Activated CD8-positive, alpha-beta memory T cell treated with anti-CD3 and anti-CD28 coated beads for 36 hours (primary cell): ENCODE measurements at regions not wholly inside any gene's neighbourhood (a gene's known extent, or its start where the extent isn't known, plus 50 kb on each side); places are given as distances from the start of the nearest gene placed in this dataset.
"Not testable (repeated sequence)": the region's sequence is repeated elsewhere in the genome, so short reads cannot be mapped to it uniquely, and the experiment has no call there.

Experiments
- CTCF ChIA-PET: fragments of 350-600 bp; sonication (Branson Sonifier 250); formaldehyde crosslinking; loops from one replicate; lab custom pipeline; 2021; ENCODE audit warnings: antibody characterized with exemption; lab: Charles Lee
- POLR2A ChIA-PET: fragments of 350-600 bp; sonication (Branson Sonifier 250); formaldehyde crosslinking; loops from one replicate; lab custom pipeline; 2021; ENCODE audit warnings: antibody characterized with exemption; lab: Charles Lee

DNA sequence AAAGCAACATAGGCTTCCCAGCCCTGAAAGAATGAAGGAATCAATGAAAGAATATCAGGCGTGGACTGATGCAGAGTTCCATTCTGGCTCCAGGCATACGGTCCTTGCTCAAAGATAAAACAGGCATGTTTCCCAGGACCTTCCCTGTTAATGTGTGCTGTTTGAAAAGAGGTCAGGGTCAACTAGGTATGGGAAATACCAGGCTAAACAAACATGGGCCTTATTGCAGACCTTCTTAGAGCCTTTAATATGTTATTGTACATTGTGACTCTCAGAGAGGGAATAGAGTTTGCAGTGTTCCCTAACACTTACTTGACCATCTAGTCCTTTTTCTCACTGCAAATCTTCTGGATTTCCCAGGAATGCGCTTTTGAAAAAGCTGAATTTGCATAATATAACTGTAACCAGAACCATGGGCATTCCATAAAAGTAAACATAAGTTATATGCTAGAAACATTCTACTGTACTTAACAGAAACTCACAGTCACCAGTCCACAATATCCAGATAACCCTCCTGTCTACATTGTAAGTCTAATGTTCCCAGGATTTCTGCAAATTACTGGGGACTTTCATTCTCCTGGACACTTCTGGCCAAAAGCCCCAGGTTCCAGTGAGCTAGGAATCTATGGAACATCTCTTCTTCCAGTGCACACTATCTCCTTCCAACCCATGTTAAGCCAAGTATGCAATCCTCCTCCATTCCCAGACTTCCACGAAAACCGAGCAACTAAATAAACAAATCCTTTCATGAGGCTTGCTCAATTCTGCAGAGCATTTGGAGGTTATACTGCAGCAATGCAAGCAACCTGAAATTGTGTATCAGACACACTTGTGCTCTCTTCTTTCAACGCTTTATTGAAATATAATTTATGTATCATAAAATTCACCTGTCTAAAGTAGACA, 486.6 kb downstream of the SETD4 start:
- POLR2A ChIA-PET: no interaction called here
- CTCF ChIA-PET: no interaction called here

DNA sequence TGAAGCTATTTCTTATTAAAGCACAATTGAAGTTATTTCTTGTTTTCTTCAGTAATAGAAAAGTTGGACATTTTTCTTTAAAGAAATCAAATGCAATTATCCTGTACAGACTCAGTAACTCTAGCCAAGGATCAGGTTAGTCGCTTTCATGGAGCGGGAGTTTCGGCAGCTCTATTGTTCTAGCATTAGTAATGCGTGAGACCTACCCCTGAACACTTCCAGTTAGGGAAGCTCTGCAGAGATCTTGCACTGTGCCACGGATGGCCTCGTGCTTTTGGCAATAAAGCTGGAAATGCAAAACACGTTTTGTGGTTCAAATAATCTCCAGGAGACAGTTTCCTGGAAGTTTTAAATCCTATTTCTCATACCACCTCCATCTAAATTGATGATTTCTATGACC, 488.4 kb downstream of the SETD4 start:
- ChIA-PET POLR2A (no interaction called here), CTCF (no interaction called here)

- ChIA-PET CTCF (no interaction called here), POLR2A (no interaction called here)
These were observed 491.7 kb downstream of the SETD4 start for GRCh38 chr21:35568643-35569042.

- CTCF ChIA-PET: interaction anchor here (0.6 kb wide), 1 partner anchor 132 kb away, joined by 3 read pairs; no protein-coding TSS in a partner anchor
These were observed 493.5 kb downstream of the SETD4 start for GRCh38 chr21:35566874-35567273.

GRCh38 chr21:35565204-35565611, 495.1 kb downstream of the SETD4 start:
- ChIA-PET POLR2A (interaction anchor here (0.5 kb wide), 1 partner anchor 15 kb away, joined by 3 read pairs; no protein-coding TSS in a partner anchor), CTCF (no interaction called here)

More at GRCh38 chr21:35566874-35567273, 493.5 kb downstream of the SETD4 start:
- POLR2A ChIA-PET: no interaction called here

DNA sequence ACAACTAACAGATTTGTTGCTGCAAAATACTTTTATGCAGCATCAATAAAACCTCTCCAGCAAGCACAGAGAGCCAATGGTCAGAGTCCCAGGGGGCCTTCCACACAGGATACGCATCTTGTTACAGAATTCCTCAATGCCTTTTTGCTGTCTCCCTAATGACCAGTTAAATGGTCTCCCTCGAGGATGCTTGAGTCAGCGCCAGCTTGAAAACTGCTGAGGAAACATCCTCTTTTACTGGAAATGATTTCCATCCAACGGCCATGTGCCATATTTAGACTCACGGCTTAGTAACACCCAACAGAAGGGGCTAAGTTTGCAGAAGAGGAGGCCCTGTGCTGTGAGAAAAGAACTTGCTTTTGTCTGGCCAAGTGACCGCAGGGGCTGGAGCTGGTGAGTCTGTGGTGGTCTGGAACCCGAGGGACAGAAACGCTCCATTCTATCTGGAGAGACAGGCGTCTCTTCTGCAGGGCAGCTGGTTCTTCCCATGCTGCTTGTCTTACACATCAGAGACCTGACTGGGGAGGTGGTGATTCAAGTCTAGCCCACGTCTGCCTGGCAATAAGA, 496.4 kb downstream of the SETD4 start:
- CTCF ChIA-PET: no interaction called here
- POLR2A ChIA-PET: no interaction called here

DNA sequence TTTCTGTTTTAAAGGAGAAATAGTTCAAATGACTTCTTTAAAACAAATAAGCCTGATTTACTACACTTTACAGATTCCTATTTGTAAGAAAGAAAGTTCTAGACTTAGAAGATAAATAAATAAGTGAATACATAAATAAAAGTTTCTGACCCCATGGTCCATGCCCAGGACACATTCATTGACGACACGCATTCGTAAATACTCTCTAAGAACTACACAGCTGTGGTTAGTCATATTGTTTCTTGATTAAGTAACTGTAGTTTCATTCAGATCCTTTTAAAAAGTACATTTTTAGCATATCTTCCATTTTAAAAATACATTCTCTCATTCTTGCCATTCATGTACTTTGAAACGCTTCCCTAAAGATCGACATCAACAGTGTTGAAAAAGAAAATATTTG, 497.4 kb downstream of the SETD4 start:
- ChIA-PET CTCF (no interaction called here), POLR2A (no interaction called here)

DNA sequence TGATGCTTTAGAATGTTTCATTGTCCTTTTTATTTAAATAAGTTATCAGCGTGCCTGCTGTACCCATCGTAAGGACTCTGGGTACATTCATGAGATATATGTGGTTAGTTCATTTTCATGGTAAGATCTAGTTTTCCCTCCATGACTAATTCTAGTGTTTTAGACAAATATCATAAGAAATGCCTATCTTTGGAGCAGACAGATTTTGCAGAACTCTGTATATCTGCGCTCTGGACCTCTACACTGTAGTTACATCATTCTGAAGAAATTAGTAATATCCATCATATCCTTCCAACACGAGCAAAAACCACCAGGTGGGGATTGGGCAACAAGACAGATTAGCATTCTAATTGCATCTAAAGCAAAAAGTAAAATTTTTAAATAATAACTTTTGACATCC, 499.2 kb downstream of the SETD4 start:
- ChIA-PET POLR2A (no interaction called here), CTCF (no interaction called here)

DNA sequence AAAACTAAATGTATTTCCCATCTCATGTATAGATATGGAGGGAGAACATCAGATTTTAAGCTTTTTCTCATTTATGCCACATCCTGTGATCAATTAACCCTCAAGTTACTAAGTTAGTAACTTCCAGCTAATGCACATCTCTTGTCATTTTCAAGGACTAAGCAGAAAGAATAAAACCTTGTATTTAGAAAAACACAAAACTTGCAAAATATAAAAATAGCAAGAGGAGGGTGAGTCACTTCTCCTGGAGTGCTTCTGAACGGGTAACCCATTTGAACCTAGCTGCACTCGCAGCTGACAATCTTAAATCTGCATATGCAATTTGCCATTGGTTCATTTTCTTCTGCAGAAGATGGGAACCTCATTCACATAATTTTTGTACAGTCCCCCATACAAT, 500.5 kb downstream of the SETD4 start:
- POLR2A ChIA-PET: no interaction called here

DNA sequence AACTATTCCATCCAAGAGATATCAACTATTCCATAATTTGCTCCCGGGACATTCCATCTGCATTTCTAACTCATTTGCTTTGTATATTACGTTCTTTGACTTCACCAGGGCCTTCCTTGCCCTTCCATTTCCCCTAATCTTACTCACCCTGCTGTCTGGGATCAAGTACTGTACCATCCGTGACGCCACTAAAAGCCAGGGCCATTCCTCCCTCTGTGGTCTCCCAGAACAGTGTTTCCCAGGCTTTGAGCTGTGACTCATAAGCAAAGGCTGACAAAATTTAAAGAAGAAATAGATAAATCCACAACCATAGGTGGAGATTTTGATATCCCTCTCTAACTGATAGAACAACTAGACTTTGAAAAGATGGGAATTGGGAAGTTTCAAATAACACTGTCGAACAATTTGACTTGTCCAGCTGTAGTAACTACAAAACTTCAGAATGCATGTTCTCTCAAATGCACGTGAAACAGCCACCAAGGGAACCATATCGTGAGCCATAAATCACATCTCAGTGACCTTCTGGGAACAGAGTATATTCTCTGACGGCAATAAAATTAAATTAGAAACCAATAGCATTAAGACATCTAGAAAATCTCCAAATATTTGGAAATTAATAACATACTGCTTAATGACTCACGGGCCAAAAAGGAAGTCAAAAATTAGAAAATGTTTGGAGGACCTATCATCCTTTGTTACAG, 501.0 kb downstream of the SETD4 start:
- CTCF ChIA-PET: interaction anchor here (0.6 kb wide), 1 partner anchor 146 kb away, joined by 5 read pairs; no protein-coding TSS in a partner anchor

More for the DNA sequence above, 500.5 kb downstream of the SETD4 start:
- CTCF ChIA-PET: interaction anchor here (0.6 kb wide), 1 partner anchor 147 kb away, joined by 5 read pairs; no protein-coding TSS in a partner anchor

DNA sequence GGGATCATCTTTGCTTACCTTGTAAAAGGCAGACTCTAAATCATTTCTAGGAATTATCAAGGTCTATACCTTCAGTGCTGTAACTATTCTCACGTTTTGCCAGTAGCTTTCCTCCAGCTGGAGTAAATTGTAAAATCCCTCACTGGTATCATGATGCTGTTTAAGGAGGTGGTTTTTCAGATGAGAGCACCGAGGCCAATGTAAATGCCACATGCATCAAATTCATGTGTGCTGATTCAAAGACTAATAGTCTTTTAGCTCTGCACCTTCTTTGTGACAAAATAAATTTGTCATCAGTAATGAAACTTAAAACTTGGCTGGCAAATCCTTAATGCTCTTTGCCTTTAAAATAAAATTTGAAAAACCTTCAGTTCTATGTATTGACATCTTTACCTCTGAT, 503.8 kb downstream of the SETD4 start:
- CTCF ChIA-PET: no interaction called here
- POLR2A ChIA-PET: no interaction called here

More for the DNA sequence above, 501.0 kb downstream of the SETD4 start:
- POLR2A ChIA-PET: no interaction called here

- CTCF ChIA-PET, POLR2A ChIA-PET: not testable (repeated sequence)
These were observed 503.4 kb upstream of the RUNX1 start for GRCh38 chr21:35552483-35552882.

DNA sequence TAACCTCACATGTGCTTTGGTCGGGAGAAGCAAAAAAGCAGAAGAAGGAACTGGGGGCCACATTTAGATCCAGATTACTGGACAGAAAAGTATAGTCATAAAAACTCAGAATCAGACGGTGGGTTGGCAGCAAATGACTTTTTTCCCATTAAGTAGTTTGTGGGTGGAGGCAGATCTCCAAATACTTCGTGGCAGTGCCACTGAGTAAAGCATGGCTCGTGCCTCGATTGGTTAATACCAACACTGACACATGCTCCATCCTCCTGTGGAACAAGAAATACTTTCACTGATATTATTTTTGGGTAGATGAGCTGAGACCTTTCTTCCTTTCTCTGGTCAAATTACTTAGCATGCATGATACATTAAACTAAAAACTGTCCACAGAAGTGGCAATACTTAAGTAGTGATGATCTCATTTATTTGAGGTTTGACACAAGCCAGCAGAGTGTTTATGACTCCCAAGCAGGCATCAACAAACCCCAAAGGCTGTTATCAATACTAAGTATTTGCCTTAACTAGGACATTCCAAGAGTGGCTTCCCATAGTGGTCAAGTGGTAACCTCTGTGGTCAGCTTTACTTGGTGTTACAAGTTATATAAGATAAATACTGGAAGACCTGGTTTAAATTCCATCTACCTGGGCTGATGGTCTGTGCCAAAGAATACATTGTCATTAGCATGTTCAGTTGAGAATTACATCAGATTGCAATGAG, 500.0 kb upstream of the RUNX1 start:
- ChIA-PET POLR2A (no interaction called here), CTCF (no interaction called here)

DNA sequence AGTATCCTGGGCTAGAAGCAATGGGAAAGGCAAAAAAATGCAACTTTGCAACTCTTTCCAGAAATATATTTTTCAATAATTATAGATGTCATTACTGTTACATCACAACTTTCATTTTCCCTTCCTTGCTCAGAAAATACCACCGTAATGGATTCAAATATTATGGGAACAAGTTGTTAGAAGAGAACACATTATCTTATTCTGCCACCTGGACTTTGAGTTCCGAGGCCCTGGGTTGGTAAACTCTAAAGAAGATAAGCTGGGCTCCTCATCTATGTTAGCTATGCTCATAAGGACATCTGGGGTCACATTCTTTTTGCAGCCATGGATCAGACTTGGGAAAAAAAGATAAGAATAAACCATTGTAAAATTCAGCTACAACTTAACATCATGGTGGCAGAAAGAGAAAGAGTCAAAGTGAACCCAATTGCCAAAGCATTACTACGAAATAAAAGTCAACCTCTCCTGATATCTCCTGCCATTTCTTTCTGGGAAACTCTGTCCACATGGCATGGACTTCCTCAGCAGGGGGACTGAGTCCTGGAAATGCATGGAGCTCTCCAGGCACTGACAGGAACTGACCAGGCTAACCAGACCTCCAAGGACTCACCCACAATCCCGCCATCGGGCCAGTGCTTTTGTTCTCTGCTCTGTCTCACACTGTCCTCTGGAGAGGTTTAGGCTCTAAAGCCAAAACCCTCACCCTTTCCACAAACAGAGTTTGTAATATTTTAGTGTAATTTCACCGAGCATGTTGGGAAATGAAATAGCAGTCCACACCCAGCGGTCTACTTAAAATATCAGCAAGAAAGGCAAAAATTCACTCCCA, 499.1 kb upstream of the RUNX1 start:
- CTCF ChIA-PET: no interaction called here

DNA sequence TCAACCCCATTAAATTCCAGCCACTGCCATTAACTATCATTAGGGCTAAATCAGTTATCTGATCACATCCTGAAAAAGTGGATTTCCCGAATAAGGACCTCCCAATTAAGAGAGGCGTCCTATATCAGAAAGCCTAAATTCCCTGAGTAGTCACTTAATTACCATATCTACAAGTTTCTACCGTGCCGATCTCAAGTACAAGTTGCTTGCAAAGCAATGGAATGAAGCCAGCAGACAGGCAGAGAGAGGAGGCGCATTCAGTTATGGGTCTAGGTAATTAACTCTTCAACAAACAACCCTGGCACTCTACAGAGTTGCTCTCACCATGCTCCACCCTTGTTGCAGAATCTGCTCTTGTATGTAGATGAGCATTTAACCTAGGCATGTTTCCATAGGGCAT, 494.6 kb upstream of the RUNX1 start:
- POLR2A ChIA-PET: no interaction called here

More for the DNA sequence above, 499.1 kb upstream of the RUNX1 start:
- POLR2A ChIA-PET: no interaction called here

DNA sequence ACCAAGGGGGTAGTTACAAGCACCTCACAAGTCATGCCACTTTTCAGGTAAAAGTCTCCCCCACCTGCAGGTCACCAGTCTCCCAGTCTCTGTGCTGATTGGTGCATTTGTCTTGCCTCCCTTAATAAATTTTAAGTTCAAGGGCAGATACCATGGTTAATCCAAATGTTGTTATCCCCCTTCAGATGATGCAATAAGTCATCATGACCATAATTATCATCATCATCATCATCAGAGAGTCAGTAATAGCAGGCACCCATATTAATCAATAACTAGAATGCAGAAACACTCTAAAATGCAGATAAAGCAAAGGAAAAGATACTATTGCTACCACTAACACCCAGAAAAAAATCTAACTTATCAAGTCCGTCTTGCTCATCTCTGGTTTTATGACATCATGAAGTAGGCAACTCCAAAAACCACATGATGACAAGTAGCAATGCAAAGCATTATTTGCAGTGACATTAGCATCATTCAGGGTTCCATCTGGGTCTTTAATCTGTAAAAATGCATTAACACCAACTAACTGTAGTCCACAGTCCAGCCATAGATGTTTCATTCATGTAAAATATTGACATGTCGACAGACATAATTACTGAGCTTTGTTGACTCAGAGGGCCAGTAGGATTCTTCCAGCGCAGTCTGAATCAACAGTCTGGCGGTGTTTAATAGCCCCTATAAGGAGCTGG, 492.0 kb upstream of the RUNX1 start:
- CTCF ChIA-PET: no interaction called here
- POLR2A ChIA-PET: no interaction called here

More for the DNA sequence above, 494.6 kb upstream of the RUNX1 start:
- CTCF ChIA-PET: no interaction called here

DNA sequence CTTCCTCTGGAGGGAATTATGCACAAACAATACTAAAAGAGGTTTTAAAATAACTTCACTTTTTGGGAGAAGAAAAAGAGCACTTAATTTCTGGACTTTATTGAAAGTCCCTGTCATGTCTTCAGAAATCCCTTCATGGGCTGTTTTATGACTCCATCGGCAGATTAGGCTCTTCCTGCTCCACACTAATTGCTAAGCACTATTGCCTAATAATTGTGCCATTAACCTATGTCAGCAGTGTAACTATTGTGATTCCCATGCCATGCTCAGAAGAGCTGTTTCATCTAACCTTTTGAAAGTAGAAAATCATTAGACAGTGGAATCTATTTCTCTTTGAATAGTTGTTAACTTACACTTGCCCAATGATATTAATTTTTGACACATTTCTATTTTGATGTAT, 489.3 kb upstream of the RUNX1 start:
- ChIA-PET POLR2A (no interaction called here), CTCF (interaction anchor here (0.6 kb wide), 1 partner anchor 399 kb away, joined by 3 read pairs; no protein-coding TSS in a partner anchor)

GRCh38 chr21:35537604-35538003, 488.5 kb upstream of the RUNX1 start:
- ChIA-PET CTCF (no interaction called here), POLR2A (no interaction called here)
